AML-193 (cell line): ENCODE measurements at regions not wholly inside any gene's neighbourhood (a gene's known extent, or its start where the extent isn't known, plus 50 kb on each side); places are given as distances from the start of the nearest gene placed in this dataset.

Experiments used
- DNase-seq, 2 experiments: peaks; one replicate each; lab custom pipeline; 2025; lab: John Stamatoyannopoulos, UW

- DNase-seq, result no peak
These were observed 832.5 kb downstream of the TBC1D22A start for GRCh38 chr22:47594836-47595521.

- DNase-seq, result no peak
These were observed 831.5 kb downstream of the TBC1D22A start for GRCh38 chr22:47593911-47594311.

DNA sequence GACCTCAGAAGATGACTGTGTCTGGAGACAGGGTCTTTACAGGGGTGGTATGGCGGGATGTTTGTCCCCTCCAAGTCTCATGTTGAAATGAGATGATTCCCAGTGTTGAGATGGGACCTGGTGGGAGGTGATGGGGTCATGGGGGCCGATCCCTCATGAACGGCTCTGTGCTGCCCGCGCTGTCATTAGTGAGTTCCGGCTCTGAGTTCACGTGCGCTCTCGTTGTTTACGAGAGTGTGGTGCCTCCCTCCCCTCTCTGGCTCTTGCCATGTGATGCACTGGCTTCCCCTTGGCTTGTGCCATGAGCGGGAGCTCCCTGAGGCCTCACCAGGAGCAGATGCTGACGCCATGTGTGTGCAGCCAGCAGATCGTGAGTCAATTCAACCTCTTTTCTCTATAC lies 830.8 kb downstream of the TBC1D22A start:
- DNase-seq, result no peak

GRCh38 chr22:47592791-47593190 lies 830.3 kb downstream of the TBC1D22A start:
- no peak for DNase-seq

DNA sequence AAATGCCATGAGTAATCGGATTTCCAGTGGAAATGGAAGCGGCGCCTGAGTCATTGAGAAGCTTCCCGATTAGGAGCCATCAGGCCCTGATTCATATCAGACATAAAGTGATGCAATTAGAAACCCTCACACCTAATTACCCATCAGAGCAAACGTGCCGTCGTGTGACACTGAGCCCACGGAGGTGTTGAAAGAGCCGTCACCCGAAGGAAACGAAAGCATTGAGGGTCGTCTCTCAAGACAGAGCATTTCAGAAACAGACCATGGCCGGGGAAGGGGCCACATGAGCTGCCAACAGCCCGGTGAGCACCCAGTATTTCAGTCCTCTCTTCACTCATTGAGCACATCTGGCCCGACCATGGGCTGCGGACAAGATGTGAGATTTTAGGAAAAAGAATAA lies 829.3 kb downstream of the TBC1D22A start:
- DNase-seq, result no peak

GRCh38 chr22:47591016-47591415 lies 828.6 kb downstream of the TBC1D22A start:
- no peak for DNase-seq

- DNase-seq, result no peak
These were observed 827.1 kb downstream of the TBC1D22A start for GRCh38 chr22:47589271-47590250.

DNA sequence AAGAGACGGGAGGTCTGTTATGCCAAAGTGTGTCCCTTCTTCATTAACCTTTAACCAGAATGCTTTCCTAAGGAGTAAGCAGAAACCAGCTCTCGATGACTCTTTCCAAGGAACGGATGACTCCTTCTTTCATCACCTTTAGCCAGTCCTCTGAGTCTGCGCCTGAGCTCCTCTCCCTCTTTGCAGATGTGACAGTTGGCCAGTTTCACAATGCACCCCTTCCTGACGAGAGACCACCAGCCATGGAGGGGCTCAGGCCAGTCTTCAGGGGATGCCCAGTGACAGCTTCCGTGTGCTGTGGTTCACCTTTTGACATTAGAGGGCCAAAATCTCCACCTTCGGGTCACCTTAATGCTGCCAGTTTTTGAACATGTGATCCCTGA lies 826.1 kb downstream of the TBC1D22A start:
- DNase-seq, result no peak

- DNase-seq, result no peak
These were observed 825.6 kb downstream of the TBC1D22A start for GRCh38 chr22:47587861-47588577.

GRCh38 chr22:47587361-47587760 lies 824.9 kb downstream of the TBC1D22A start:
- DNase-seq, result no peak

DNA sequence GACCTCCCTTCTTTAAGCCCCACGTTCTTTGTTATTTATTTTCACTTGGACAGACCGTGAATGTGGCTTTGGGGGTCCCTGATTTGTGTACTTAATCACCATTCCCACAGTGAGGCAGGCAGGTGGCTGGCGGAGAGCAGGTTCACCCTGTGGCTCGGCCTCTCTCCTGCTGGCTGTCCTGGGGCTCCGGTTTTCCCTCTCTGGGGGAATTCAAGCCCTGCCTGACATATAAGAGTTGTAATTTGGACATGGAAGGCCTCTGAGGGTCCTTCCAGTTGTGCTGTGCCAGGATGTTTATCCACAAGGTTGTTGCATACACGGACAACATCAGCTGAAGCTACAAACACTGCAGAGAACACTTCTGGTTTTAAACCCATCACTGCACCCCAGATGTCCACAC lies 824.5 kb downstream of the TBC1D22A start:
- no peak for DNase-seq

DNA sequence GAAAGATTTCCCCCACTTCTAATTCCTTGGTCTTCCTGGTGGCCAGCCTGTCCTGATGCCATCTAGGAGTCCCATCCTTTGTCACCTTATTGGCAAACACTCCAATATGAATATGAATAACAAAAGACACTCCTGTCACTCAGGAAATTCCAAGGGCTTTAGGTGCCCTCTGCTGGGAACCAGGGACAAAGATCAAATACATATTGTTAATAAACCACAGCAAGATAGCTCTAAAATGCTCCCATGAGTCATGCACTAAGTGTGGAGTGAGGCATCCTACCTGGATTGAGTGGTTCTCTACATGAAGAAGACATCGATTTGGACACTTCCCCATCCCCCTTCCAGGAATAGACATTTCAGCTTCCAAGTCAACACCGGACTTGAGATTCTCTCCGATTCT lies 823.6 kb downstream of the TBC1D22A start:
- no peak for DNase-seq

DNA sequence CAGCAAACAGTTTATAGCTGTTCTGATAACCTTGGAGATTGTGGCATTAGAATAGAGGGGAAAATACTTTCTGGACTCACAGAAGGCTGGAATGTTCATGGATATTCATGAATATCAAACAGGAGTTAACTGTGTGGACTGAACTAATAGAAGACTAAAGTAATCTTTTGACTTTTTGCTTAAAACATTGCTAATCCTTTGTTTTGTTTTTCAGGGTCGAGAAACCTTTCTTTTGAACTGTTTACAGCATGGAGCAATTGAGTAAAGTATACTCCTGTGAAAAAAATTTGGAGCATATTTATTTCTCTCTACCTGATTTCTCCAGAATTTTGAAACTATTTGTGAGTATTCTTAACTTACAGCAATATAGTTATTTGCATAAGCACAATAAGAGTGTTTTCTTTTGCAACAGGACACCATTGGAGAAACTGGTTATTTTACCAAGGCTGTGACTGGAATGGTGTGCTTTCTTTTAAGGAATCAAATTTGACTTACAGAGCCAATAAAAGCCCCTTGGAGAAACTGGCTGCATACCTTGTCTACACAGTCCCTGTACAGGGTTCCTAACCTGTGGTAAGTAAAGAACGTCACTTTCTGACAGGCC lies 821.6 kb downstream of the TBC1D22A start:
- DNase-seq, result no peak

DNA sequence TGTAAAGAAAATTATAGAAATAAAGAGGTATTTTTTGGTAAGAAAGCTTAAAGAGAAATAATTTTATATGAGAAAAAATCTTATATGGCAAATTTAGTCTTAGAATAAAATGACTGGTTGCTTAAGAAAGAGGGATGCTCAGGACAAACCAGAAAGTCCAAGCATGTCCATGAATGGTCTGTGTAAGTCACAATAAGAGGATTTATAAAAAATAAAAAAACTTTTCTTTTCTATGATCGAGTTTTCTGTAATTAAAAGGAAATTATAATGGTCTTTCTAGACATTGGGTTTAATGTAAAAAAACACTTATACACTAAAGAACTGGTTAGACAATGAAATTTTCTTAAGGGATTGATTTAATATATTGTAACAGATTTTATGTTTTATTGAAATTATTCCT lies 819.6 kb downstream of the TBC1D22A start:
- no peak for DNase-seq

DNA sequence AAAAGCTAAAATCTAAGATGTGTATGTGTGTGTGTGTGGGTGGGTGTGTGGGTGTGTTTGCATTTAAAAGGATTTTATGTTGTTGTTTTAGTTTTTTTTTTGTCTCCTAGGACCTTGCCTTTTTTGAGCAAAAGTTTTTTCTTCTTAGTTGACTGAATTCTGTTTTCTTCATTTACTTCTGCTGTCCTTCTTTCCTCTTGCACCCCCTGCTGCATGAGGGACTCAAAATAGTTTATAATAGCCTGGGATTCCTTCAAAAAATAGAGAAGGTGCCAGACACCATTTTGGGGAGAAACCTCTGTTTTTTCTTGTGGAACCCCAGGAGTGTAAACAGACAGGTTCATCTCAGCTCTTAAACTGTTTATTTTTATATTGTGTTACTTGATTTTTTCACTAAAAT lies 817.7 kb downstream of the TBC1D22A start:
- DNase-seq, result no peak

GRCh38 chr22:47576908-47577307 lies 814.5 kb downstream of the TBC1D22A start:
- DNase-seq, result no peak

- no peak for DNase-seq
These were observed 812.8 kb downstream of the TBC1D22A start for GRCh38 chr22:47575291-47575690.

DNA sequence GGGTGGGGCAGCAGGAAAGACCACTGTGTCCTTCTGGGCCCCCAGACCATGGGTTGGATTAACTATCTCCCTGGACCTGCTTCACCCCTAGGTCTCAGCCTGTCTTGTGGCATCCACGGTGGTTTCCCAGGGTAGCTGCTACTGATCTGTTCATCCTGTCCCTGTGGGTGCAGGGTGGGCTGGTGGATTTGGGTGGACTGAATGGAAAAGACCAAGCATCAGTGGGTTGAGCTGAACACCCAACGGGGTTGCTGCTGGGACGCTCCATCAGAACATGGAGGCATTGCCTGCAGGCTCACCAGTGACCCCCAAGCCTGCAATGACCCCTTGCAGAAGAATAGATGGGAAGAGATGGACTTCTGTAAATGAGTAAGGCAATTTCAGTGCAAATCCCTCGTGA lies 812.1 kb downstream of the TBC1D22A start:
- DNase-seq, result no peak

- DNase-seq, result no peak
These were observed 810.7 kb downstream of the TBC1D22A start for GRCh38 chr22:47573141-47573540.

DNA sequence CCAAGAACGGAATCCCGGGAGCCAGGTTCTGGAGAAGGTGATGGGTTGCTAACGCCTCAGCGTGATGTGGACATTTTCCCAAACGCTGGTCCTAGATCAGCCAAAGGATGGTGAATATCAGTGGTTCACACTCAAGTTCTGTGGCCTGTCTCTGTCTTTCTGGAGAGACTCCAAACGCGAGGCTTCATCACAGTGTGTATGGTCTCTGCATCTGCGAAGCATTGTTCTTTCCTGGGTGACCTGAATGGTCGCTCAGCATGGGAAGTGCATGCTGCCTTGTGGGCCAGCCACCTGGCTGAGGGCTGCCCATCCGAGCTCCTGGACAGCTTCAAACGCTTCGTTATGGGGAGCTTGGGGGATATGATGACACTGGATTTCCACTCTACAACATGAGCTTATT lies 810.0 kb downstream of the TBC1D22A start:
- DNase-seq, result no peak

DNA sequence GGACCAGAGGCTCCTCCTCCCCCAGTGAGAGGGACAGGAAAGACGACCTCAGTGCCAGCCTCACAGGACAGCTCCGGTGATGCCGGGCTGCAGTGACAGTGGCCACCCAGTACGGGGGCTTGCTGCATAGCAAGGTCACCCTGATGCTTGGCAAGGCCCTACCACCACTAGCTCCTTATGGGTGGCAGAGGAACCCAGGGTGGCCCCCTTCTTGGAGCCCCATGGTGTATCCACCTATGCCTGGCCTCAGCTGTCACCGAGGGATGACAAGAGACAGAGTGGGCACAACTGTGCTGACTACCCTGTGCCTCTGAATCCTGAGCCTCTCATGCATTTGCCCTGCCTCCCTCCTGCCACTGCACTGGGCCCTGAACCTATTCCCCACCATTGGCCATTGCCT lies 809.2 kb downstream of the TBC1D22A start:
- no peak for DNase-seq

DNA sequence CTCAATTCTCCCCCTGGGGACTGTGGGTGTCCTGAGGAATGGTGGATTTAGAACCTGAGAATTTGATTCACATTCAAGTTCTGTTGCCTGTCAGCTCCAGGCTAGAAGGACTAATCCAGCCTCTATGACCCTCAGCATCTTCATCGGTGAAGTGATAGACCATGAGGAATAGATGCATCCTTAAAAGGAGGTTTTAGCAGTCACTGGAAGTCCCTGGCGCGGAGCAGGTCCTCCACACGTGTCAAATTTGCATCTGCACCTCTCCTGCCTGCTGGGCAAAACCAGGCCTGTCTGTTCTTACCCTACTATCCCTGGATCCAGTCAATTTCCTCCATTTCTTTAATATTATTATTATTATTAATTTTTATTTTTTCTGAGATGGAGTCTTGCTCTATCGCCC lies 808.4 kb downstream of the TBC1D22A start:
- no peak for DNase-seq
